NT2/D1 (cell line): ENCODE measurements at regions not wholly inside any gene's neighbourhood (a gene's known extent, or its start where the extent isn't known, plus 50 kb on each side); places are given as distances from the start of the nearest gene placed in this dataset.

Source experiments
- SUZ12 ChIP-seq: IDR thresholded peaks from 2 replicates; pipeline ENCODE4 v1.6.1; 2011; ENCODE audit not compliant: insufficient read length, insufficient read depth; ENCODE audit errors: extremely low read depth
- ZNF274 ChIP-seq: IDR thresholded peaks from 2 replicates; pipeline ENCODE4 v1.6.1; 2011; ENCODE audit warnings: mild to moderate bottlenecking, low read depth, low read length

DNA sequence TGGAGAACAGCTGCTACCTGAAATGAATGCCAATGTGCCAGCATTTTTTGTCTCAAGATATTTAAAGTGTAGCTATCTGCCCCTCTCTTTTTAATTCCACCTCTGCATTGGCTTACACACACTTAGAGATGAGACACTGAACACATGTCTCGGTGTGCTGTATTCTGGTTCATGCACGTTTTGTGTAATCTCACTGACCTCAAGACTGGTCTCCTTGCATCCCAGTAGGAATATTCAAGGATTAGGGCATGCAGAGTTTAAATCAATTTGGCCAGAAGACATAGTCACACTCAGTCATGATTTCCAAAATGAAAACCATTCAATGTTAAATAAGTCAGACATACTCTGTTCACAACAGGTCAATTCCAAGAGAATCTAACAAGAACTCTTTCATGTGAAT is 561.8 kb upstream of the TUSC1 start:
- no peak for TF ChIP-seq ZNF274
- TF ChIP-seq SUZ12, result no peak
